Inferior parietal cortex (tissue), 1 donor: ENCODE measurements at regions not wholly inside any gene's neighbourhood (a gene's known extent, or its start where the extent isn't known, plus 50 kb on each side); places are given as distances from the start of the nearest gene placed in this dataset.

Experiments used
- DNase-seq: peaks from one replicate; pipeline ENCODE4 v3.0.0-alpha.2; 2016; ENCODE audit errors: extremely low spot score

DNA sequence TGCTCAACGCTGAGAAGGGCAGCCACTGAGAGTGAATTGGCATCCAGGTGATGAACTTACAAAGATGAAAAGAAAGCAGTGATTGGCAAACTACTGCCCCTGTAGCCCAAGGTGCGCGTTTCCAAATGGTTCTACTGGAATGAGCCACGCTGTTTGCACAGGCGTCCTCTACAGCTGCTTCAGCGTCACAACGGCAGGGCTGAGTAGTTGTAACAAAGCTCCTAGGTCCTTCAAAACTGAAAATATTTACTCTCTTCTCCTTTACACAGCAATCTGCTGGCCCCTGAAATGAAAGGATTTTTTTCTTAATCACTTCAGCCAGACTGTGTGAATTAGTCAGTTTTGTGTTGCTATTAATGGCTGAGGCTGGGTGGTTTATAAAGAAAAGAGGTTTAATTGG is 107.2 kb upstream of the FOXF1 start:
- DNase-seq, result no peak

DNA sequence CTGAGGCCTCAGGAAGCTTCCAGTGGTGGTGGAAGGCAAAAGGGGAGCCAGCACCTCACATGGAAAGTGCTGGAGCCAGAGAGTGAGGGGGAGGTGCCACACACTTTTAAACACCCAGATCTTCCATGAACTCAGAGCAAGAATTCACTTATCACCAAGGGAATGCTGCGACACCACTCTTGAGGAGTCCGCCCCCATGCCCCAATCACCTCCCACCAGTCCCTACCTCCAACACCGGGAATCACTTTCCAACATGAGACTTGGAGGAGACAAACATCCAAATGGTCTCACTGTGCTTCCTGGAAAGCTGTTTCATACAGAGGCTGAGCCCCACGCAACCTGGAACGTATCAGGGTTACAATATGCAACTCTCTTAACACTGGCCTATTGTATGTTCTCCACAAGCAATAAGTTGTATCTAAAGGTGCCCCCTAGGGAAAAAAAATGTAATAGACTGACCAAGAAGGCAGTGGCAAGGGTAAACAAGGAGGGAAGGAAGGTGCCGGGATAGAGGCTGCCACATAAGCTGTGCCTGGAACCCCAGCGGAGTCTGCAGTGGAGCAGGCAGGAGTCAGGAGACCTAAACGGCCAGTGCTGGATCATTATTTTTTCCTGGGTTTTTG is 106.7 kb upstream of the FOXF1 start:
- DNase-seq, result no peak

DNA sequence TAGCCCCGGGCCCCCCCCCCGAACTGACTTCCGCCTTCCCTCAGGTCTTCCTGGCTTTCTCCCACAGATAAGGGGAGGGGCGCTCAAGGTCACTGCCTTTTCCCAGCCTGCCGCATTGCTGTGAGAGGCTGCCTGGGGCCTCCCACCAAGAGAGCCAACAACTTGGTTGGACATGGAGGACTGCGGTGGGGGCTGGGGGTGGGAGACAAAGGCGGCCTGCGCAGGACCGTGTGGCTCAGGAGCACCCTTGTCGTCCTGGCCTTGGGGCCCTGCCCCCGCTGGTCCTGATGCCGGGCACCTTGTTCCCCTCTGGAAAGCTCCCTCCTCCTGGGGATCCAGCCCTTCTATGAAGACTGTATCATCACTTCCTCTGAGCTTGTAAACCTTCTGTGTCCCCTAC is 105.6 kb upstream of the FOXF1 start:
- no peak for DNase-seq

DNA sequence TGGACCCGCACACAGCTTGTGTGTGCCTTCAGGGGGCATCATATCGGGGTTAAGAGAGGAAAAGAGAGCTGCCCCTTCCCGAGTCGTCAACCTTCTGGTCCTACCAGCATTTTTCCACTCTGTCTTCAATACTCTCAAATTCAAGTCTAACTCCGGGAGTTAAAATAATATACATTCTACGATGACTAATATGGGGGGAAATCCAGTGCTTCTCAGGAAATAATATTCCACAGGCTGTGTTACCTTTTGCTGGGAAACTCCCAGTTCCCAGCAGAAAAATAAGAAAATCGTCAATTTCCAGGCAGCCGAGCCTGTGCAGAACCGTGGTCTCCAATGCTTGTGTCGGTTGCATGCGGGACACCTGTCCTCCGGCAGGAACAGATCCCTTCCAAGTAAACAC is 105.0 kb upstream of the FOXF1 start:
- no peak for DNase-seq

DNA sequence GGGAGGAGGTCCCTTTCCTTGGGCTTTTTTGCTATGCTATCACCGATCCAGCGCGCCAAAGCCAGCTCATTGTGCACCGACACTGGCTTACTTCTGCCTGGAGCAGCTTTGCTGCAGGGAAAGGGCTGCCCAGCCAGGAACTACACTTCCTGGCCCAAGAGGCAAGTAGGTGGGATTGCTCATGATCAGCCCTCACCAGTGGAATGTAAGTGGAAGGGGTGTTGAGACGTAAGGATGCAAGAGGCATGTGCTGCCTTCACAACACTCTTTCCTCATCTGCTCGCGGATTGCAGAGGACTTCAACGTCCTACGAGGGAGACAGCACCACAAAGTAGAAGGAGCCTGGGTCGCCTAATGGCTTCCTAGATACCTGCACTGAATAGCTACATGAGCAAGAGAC is 104.3 kb upstream of the FOXF1 start:
- DNase-seq, result no peak

DNA sequence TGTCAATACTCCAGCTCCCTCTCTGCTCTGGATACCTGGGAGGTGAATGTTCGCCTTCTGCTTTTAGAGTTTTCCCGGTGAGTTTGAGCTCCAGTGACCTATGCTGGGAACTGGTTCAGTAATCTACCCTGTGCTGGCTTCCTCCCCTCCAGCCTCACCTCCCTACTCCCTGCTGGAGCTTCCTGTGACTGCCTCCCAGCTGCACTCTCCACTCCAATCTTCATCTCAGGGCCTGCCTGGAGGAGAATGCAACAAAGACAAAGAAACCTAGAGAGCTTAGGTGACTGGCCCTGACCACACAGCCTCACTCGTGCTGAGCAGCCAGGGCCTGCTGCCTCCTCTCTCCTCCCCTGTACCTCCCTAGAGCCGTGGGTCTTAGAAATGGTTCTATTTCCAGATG is 101.6 kb upstream of the FOXF1 start:
- no peak for DNase-seq

DNA sequence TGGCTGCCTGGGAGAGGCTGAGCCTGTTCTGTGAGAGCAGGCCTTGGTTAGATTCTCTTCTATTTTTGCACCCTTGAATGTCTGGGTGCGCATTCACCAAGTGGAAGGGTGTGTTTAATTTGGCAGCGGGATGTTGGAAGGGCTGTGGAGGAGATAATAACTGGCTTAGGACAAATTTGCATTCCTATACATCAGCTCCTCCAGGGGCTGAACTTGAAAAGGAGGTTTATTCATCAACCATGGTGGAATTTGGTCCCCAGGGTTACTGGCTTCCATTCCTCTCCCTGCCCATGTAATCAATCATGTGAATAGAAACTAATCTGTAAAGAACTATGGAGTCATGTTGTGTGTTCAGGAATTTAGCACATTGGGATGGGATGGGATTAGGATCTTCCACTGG is 100.2 kb upstream of the FOXF1 start:
- DNase-seq, result no peak

DNA sequence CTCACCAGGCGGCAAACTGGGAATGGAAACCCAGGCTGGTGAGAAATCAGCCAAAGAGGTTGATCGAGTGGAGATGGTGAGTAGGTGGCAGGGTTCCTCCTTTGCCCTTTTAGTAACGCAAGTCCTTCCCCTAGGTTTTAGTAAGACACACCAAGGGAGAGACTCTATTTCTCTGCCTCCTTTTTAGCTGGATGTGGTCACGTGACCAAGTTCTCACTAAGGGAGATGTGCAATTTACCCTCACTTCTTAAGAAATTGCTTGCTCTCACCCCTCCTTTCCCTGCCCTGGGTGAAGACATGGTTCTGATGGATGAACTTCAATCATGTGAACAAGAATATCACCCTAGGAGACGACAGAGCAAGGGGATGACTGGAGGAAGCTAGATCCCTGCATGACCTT is 99.8 kb upstream of the FOXF1 start:
- no peak for DNase-seq

DNA sequence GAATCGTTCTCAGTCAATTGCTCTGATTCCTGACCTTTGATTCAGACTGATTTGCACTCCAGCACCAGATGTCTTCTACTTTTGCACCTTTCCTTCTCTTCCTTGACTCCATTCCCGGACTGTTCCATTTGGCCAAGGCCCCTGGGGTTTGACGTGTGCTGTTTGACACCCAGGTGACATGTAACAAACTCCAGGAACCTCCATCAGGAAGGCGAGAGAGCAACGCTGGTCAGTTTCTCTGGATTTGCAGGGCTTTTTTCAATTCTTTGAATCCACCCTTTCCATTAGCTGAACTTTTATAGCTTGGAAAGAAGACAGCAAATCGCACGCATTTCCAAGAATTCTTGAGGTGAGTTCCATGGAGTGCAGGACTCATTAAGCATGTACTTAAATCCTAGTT is 98.4 kb upstream of the FOXF1 start:
- no peak for DNase-seq

DNA sequence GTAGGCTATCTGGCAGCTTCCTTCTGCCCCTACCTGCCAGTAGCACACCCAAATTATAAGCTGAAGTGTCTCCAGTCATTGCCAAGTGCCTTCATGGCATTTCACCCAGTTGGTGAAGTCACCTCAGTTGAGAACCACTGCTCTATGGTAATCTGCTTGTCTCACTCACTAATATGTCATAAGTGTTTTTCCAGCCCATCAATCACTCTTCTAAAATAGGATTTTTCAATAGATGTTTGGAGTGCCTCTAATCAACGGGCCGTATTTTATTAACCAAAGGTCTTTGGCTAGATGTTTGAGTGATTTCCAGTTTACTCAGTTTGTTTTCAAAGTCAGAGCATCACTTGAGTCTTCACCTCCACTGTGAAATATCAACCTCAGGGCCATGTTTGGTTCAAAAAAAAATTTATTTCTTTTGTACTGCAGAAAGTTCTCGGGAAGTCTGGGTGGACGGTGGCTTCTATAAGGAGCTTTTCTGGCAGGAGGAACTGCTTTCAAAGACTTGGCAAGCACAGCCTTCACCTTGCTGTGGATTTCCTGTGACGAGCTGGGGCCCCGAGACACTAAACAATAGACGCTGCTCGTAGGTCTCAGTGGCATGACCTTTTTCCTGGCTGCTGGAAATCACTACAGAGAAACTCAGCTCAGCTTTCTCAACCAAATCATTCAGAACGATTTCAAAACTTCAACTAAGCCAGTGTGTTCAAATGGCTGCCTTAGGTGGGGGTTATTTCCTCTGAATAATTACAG is 95.2 kb upstream of the FOXF1 start:
- DNase-seq, result no peak

DNA sequence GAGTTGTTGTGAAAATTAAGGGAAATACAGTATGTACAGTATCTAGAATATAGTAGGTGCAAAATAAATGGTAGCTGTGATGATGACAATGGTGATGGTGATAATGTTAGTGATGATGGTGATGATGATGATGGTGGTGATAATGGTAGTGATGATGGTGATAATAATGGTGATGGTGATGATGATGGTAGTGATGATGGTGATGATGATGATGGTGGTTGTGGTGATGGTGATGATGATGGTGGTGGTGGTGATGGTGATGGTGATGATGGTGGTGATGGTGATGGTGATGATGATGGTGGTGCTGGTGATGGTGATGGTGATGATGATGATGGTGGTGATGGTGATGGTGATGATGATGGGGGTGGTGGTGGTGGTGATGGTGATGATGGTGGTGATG is 91.3 kb upstream of the FOXF1 start:
- DNase-seq, result no peak

DNA sequence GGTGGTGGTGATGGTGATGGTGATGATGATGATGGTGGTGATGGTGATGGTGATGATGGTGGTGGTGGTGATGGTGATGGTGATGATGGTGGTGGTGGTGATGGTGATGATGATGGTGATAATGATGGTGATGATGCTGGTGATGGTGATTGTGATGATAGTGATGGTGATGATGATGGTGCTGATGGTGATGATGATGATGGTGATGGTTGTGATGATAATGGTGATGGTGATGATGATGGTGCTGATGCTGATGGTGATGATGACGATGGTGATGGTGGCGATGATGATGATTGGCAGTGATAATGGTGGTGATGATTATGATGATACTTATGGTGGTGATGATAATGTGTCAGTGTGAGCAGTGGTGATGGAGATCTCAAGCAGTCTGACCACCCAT is 90.8 kb upstream of the FOXF1 start:
- no peak for DNase-seq

DNA sequence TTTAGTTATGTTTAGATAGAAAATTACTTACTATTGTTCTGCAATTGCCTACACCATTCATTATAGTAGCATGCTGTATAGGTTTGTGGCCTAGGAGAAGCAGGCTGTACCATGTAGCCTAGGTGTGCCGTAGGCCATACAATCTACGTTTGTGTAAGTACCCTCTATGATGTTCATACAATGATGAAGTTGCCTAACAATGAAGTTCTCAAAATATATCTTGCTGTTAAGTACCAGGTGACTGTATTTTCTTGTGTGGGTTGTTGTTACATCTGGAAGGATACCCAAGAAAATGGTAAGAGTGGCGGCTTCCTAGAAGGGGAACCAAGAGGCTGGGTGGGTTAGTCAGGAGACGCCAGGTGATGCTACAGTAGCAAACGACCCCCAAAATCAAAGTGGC is 88.3 kb upstream of the FOXF1 start:
- DNase-seq, result no peak

DNA sequence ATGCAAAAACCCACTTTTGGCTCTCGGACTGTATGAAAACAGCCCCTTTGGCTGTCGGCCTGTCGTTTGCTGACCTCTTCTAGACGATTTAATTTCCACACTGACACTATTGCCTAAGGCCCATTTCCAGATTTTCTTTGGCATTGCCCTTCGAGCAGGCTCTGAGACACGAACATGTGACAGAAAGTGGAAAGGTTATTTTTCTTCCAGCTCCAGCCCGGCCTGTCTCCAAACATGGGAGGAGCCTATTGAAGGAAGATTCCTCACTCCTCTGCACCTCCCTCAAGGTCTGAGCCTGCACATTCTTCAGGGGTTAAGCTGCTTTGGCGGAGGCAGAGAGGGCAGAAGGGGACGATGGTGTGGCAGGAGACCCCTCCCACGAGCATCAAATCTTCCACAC is 85.9 kb upstream of the FOXF1 start:
- no peak for DNase-seq

DNA sequence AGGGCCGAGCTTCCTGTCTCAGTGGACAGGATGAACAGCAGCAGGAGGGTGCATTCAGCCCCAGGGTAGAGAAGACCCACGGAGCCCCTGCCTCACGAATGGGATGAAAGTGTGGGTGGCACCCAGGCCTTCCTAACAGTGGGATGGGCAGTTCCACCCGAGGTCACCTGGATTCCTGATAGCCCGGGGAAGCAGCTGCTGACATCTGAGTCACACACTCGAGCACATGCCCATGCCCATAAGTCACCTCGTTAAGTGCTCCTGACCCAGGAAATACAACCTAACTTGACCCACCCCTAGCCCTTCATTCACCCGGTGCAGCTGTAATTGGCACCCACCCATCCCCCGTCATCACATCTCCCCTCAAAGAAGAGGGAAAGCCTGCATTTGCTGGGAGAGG is 85.3 kb upstream of the FOXF1 start:
- DNase-seq, result no peak

DNA sequence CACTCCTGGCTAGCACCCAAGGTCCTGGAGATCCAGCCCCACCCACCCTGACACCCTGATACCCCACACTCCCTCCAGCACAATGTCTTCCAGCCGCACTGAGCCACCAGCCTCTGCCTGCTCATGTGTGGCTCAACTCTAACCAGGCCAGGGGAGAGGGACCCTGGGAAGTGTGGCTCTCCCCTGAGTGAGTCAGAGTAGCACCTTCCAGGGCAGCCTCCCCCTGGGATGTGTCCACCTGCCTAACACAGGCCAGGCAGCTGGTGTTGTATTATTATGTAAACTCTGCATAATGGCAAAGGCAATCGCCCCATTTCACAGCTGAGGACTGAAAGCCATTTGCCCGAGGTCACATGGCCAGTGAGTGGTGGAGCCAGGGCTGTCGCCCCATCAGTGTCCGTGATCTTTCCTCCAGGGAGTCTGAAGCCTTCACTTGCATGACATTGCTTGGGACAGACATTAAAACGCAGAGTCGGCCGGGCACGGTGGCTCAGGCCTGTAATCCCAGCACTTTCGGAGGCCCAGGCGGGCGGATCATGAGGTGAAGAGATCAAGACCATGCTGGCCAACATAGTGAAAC is 84.2 kb upstream of the FOXF1 start:
- DNase-seq, result no peak

DNA sequence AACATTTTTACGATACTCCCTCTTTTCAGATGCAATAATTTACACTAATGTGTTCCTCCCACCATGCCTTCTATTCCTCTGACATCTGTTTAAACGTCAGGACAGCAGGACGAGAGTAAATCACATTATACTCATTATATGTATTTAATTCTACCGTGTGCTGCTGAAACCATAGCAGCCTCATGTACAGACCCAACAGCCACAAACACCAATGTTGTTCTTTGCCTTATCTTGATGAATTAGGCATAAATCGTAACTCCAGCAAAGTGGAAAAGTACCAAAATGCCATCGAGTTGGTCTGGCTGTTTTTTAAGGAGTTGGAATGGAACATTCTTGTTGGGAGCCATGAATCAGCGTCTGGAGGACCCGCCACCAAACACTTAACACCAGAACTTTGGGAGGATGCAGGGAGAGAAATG is 82.9 kb upstream of the FOXF1 start:
- DNase-seq, result no peak

DNA sequence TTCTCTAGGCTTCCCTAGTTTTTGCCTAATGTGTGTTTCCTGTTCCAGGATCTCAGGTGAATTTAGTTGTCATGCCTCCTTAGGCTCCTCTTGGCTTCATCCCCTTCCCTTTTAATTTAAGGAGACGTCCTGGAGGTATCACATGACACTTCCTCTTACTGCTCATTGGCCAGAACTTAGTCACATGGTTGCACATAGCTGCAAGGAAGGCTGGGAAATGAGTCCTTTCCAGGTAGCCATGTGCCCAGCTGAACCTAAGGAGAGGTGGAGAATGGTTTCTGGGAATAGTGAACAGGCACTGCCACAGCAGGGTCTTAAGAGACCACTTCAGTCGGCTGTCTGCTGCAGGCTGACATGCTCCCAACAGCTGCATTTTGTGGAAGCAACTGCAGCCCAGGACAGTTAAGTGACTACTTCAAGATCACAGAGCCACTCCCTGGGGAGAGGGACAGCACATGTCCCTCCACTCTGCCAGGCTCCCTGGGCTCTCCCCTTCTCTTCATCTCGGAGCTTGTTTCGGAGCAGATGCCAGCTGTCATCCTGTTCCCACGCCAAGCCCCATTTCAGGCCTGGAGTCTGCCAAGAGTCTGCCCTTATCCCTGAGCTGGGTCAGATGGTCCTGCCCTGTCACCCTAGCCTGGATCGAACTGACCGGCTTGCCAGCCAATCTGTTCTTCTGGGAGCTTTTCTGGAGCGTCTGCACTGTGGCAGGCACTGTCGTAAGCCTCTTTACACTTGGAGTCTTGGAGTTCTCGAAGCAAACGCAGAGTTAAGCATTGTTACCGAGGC is 81.4 kb upstream of the FOXF1 start:
- DNase-seq, result no peak

DNA sequence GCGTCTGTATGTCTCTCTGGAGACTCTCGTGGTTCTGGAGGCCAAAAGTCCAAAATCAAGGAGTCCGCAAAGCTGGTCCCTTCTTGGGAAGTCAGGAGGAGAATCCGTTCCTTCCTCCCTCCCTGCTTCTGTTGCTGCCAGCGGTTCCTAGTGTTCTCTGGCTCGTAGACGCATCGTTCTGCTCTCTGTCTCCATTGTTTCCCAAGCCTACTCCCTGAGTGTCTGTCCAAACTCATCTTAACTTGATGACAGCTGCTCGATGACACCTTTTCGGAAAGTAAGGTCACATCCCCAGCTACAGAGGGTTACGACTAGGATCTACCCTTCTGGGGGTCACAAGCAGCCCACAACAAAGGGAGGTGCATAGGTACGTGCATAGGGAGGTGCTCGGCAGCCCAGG is 80.7 kb upstream of the FOXF1 start:
- DNase-seq, result no peak

DNA sequence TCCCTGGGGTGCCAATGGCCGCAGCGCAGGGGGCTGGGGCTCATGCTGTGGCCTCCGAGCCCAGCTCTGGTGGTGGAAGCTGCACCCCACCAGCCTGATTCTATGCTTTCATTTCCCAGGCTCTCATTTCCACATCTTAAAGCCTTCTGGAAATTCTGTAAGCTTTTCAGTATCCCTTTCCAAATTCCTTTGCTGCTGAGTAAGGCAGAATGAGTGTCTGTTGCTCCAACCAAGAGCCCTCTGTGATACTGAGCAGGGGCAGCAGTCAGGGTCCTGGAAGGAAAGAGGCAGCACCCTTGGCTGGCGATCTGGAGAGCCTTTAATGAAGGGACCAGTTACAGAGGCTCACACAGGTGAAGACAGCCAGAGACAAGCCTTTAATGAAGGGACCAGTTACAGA is 79.5 kb upstream of the FOXF1 start:
- no peak for DNase-seq

DNA sequence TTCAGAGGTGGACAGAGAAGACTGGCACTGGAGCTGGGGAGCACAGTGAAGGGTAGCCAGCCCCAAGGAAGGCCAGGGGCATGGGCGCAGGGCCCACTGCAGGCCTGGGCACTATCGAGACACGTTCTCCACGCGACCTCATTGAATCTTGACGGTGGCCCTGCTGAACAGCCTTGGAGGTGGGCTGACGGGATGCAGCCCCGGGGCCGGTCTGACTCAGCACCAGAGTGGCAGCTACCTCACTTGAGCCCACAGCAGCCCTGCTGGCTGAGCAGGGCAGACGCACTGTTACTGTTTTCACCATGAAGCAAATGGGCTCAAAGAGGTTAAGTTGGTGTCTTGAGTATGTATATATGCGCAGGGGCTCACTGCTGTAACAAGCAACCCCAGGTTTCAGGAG is 78.8 kb upstream of the FOXF1 start:
- no peak for DNase-seq

DNA sequence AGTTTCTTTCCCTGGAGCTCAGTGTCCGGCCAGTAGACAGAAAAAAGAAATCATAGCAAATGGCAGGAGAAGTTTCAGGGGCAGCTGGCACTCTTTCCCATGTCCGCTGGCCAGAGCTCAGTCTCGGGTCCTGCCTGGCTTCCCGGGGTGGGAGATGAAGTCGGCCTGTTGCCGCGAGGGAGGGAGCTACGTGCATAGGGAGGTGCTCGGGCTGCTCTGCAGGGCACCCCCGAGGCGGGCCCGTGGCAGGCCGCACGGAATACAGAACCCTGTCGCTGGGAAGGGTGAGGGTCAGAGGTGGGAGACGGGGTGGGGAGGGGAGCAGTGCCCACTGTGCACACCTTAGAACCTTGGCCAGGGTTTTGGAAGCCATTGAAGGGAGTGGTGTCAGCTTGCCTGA is 78.3 kb upstream of the FOXF1 start:
- no peak for DNase-seq

DNA sequence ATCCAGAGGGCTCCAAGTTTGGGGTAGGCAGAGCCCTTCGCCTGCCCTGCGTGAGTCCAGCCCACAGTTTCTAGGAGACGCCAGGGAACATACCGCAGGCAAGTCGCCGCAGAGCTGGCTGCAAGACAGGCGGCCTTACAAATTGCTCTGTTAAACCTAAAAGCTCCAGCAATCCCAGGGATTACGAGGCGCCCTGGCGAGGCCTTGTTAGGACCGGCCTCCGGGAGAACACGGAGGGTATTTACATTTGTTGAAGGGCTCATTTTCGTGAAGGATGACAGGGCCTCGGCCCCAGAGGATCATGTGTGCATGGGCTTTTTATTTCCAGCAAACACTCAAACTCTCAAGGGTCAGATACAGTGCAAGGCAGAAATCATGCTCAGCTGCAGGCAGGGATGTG is 77.6 kb upstream of the FOXF1 start:
- DNase-seq, result no peak
